CD1c-positive myeloid dendritic cell (primary cell): ENCODE measurements at regions not wholly inside any gene's neighbourhood (a gene's known extent, or its start where the extent isn't known, plus 50 kb on each side); places are given as distances from the start of the nearest gene placed in this dataset.

ENCODE experiments used
- DNase-seq: peaks from one replicate; pipeline ENCODE4 v3.0.0-alpha.2; 2016; ENCODE audit errors: extremely low spot score

DNA sequence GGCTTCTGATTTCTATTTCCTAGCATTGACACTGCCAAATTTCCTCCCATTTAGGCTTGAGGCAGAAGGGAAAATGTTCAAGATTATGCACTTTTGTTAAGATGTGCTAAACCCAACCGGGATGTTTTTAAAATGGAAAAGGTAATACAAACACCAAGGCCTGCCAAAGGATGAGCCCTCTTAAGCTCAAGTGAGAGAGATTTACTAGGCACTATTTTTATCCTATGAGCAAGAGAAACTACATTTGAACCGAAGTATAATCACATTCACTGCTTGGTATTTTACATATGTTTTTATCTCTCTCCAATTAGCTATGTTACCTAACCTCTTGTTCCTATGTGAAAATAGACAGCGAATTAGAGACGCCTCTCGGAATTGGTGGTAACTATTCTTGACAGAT is 295.8 kb downstream of the GABRB3 start:
- no peak for DNase-seq

DNA sequence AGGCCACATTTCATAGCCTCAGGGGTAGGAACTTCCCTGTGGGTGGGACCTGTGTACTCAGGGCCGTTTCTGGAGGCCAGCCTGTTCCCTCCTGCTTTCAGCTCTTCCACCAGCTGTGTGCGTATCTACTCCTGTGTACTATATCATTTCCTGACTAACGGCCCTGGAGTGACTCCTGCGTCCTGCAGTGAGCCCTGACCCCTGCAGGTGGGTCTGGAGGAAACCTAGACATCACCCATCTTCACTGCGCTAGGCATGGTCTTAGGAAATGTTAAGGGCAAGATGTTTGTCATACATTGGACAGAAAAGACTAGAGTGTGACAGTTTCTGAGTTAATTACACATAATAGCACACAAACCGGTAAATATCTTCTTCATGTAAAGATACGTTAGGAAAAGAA is 297.3 kb downstream of the GABRB3 start:
- DNase-seq: no peak

DNA sequence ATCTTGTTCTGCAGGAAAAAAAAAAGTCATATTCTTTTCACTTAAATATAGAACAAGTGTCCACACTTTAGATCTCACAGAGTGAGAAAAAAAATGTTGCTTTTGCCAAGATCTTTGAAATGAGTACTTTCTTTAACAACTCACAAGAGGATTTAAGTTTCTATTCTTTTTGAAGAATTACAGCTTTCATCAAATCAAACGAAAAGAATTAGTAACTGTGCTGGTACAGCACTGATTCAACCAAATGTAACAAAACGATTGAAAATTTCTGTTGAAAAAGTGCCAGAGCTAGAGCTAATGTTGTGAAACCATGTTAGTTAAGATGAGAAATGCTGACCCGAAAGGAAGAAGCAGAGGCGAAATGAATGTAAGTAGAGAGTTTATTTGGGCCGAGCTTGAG is 300.2 kb downstream of the GABRB3 start:
- no peak for DNase-seq

DNA sequence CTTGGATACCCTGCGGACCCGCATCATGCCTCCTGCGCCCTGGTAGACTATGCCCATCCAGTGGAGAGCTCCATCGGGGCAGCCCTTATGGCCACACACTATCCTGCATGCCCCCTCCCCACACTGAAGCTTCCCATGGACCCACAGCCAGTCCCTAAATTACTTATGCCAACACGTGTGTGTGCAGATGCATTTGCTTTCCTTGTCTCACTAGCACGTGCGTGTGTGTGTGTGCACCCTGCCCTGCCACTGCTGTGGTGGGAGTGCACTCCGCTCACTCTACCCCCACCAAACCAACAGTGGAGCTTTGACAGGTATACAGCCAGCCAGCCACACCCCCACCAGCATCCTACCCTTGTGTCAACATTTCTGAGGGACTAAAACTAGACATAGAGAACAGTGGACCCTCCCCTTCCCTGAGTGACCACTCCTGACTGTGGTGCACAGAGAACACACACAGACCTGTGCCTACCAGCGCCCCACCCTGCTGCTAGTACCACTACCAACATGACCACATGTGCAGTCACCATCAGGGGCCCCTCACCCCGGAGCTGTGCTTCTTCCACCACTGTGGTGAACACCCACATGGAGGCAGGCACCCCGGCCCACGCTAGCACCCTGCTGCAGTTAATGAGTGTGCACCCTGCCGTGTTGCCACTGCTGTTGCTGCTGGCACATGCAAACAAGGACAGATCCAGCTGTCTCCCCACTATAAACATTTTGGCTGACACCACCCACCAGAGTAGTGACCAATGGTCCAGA is 310.8 kb downstream of the GABRB3 start:
- DNase-seq: no peak

DNA sequence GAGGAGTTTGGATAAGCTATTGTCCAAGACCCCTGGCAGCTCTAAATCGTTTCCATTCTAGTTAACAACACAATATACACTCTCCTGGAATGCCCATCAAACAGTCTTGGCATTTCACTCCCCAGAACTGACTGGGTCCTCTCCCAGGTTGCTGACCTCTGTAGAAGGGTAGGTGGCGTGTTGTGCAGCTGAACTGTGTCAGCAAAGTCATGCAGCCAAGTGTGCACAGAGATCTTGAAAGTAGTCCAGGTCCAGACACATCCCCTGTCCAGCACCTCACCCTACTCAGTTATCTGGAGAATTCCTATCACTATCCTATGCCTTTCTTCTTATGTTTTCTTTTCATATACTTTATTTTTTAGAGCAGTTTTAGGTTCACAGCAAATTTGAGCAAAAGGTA is 312.7 kb downstream of the GABRB3 start:
- DNase-seq: no peak

DNA sequence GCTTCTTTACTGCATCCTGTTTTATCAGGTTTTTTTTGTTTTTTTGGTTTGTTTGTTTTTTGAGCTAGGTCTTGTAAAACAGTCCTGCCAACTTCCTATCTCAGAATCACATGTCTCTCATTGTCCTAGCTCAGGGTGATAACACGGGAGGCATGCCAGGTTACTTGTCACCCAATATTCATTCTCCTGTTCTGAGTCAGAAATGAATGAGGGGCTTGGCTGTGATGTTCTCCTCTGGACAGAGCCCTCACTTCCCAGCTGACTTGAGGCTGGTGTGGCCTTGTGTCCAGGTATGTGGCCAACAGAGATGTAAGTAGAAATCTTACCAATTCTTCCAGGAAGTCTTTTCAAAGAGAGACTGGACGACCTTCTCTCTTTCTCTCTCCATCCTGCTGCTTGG is 317.0 kb downstream of the GABRB3 start:
- no peak for DNase-seq

DNA sequence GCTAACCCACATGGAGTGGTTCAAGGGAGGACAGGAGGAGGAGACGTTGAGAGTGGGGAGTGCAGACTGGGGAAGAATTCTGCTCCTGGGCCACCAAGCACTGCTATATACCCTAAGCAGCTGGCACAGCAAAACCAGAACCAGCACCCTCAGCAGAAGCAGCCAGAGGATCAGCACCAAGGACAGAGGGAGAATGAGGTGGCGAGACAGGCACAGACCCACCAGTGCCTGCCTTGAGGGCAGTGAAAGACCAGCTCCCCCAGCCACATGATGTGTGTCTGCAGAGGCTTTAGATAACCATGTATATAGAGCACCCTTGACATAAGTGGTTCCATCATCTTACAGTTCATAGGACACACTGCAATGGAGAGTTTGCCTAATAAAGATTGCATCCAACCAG is 319.0 kb downstream of the GABRB3 start:
- DNase-seq: no peak

DNA sequence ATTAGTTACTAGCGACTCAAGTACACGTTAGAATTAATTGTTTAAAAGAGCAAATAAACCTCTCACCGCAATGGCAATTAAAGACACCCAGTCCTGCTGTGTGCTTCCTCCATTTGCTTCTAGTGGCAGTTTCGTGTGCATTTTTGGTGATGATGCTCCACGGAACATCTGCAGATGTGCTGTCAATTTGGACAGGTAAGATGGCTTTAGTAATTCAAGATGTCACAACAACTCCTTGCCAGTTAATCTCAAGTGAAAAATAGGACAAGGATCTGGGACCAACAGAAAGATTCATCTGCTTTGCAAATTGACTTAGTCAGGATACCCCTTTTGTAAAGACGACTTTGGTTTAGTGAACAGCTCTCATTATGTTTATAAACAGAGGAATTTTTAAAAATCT is 320.9 kb downstream of the GABRB3 start:
- no peak for DNase-seq

DNA sequence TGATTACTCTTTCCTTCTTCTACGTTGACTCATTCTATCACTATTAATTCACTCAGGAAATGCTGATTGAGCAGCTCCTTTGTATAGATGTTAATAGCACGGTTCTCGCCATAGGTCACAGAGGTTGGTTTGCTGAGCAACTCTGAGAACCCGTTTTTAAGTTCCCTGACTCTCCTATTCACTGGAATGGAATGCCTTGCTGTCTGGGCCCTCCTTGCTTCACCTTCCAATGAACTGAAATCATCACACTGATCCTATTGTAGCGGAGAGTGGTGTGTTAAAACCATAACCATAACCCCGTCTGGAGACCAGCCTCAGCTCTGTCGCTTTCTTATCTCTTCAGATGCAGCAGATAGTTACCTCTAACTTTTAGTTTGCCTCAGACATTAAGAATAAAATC is 323.6 kb downstream of the GABRB3 start:
- no peak for DNase-seq

DNA sequence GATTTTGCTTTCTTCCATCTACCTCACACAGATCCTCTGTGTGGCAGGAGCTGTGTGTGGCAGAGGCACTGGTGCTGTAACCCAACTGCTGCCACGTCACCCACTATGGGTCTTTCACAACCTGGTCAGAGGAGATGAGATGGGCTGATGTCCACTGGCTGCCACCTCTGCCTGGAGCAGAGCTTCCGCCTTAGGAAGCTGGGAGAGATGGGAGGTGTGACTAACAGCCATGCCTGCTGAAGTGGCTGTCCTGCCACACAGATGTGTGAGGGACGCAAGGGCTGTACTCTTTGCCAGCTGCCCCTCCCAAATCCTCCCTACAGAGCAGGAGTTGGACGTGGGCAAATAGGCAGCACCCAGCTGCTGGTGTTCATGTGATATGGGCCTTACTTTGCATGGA is 329.5 kb downstream of the GABRB3 start:
- no peak for DNase-seq

DNA sequence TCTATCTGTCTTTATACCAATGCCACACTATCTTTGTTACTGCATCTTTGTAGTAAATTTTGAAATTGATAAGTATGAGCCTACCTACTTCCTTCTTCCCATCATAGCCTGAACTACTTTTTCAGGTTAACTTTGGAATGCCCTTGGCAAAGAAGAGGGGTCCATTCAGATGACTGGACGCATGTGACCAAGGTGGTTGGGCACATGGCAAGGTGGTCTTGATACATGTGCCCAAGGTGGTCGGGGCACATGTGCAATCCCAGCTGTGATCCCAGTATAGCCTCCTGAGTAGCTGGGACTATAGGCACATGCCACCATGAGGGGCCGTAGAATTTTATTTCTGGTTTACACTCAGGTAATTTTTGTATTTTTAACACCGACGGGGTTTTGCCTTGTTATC is 330.2 kb downstream of the GABRB3 start:
- DNase-seq: no peak

DNA sequence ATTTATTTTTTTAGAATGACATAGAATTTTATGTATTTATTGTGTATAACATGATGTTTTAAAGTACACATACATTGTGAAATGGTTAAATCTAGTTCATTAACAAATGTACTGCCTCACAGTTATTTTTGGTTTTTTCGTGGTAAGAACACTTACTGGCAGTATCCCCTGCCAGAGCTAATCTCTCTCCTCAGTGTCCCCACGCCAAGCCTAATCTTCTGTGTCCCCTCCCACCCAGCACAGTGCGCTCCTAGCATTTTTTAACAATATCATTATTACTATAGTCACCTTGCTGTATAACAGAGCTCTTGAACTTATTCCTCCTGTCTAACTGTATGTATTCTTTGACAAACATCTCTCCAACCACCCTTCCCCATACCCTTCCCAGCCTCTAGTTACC is 333.2 kb downstream of the GABRB3 start:
- DNase-seq: no peak

DNA sequence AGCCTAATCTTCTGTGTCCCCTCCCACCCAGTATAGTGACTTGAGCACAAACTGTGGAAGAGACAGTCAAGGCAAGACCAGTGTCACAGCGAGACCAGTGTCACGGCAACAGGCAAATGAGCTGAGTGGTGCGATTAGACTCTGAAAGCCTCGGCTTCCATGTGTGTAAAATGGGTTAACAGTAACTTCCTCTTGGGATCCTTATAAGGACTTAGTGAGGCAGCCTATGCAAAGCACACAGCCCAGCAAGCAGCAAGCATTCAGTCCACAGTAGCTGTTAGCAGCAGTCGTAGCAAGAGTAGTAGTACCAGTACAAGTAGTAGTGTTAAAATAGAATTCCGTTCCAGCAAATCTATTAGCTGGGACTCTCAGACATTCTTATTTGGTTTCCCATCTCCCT is 334.1 kb downstream of the GABRB3 start:
- DNase-seq: no peak

DNA sequence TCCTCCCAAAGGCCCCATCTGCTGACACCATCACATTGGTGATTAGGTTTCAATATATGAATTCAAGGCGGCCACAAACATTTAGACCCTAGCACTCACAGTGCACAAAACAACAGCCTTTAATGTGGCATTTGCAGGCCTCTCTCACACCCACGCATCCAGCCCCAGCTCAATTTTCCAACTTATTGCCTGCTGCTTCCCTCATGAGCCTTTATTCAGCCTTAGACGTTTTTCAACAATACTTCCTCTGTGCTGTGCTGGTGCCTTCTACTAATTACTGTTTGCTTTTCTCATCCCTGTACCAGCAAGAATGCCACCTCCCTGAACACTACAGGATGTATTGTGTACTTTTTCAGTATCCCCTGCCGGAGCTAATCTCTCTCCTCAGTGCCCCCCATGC is 334.6 kb downstream of the GABRB3 start:
- DNase-seq: no peak

DNA sequence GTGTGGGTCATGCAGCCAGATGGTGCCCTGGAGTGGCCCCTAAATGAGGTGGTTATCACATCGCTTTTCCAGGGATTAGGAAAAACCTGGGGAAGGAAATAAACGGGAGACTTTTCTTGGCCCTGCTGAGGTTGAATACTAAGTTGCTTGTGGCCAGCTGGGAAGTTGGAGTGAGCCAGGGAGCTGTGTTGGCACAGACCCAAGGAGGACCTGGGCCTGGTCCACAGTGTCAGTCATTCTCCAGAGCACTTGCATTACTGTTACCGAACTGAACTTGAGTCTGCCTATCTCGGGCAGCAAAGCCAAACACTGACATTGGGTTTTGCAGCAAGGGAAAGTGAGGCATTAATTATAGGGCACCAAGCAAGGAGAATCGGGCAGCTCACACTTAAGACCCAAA is 339.0 kb downstream of the GABRB3 start:
- no peak for DNase-seq

DNA sequence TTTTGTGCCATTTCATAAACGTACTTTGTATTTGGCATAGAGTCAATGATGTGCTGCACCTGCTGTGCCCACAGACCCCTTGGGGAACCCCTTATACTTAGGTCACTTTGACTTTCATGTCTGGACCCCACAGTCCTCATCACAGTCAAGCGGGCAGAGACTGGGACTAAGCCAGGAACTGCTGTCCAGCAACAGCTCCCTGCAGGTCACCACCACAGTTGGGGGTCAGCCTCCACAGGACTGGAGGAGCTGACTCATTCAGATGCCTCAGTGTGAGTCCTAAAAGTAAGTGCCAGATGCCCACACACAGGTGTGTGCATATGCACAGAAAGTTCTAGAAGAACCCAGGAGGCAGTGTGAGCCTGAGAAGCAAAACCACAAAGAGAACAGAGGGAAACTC is 339.8 kb downstream of the GABRB3 start:
- no peak for DNase-seq

DNA sequence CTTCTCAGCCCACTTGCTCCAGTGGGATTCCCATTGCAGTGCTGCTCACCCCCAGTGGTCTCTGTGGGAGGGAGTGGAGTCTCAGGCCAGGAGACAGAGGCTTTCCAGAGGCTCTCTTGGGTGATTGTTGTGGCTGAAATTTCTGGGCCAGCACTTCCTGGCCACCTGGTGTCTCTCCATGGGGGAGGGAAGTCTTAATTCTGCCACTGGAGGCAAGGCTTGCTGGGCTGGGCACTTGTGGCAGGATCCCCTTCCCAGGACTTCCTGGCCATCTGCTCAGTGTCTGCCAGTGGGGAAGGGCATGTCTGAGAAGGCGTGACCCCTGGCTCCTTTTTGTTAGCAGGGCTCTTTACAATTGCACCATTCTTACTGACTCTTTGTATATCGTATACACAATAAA is 351.8 kb downstream of the GABRB3 start:
- DNase-seq: no peak

DNA sequence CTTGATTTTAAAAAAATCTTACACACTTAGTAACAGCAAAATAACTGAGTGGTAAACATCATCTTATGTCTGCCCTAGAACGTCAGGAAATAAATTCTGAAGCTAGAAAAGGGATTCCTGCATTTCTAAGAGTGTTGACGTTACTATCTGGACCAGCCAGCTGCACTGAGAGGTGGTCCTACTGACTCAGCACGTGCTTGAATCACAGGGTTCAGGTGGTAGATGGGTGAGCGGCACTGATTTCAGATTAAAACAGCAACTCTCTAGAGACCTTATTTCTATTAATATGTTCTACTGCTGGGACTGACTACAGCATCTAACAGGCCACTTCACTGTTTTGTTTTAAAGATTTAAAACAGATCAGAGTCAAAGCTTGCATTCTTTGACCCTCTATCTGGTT is 377.2 kb downstream of the GABRB3 start:
- no peak for DNase-seq

DNA sequence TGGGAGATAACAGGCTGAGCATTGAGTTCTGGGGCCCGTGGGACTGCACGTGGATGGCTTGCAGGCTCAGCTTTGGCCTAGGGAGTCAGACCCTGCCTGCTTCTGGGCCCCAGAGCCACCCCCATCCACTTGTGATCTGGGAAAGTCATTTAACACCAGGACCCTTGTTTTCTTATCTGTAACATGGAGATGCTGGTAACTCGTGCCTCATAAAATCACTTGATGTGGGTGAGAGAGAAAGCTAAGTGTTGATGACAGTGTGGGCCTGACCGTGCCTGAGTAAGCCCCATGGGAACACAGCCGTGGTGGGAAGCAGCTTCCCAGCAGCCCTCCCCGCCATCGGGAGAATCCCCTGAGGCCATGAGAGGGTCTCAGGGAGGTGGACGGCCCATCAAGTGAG is 378.1 kb downstream of the GABRB3 start:
- no peak for DNase-seq

DNA sequence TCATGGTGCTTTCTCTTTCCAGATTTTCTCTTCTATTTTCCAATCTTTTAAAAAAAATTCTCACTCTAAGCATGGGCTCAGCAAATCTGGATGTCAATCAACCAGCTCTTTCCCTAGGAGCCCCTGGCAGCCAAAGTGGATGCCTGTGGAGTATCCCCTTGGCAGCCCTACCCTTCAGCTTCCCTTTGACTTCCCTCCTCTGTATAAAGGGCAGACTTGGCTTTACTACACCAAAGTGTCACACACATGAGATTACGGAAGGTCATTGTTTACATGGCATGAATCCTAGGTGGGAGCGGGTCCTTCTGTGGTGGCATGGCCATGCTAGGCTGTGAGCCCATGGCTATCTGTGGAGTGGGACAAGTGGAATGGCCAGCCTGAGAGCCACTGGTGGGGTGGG is 379.9 kb downstream of the GABRB3 start:
- no peak for DNase-seq

DNA sequence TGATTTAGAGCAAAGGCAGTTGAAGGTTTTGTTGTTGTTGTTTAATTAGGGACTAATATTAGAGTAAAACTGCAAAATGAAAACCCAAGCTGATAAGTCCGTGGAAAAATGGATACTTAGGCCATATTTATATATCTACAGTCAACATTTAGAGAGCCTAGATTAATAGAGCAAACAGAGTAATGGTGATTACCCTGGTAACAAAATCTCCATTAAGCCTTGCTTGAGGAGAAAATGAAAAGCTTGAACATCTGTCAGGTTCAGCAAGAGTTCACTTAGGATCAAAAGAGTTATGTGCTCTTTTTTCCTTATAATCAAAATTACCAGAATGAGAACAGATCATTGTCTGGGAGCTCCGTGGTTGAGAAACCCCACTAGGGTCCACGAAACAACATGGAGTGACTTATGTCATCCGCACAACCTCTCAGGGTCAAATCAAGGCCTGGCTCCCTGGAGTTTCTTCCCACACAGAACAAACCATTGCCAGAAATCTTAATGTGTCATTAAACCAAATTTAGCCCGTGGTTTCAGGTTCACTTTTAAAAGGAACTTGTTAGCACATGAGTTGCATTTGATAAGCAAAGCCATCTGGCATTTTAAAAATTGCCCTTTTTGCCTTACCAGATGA is 381.2 kb downstream of the GABRB3 start:
- DNase-seq: no peak

DNA sequence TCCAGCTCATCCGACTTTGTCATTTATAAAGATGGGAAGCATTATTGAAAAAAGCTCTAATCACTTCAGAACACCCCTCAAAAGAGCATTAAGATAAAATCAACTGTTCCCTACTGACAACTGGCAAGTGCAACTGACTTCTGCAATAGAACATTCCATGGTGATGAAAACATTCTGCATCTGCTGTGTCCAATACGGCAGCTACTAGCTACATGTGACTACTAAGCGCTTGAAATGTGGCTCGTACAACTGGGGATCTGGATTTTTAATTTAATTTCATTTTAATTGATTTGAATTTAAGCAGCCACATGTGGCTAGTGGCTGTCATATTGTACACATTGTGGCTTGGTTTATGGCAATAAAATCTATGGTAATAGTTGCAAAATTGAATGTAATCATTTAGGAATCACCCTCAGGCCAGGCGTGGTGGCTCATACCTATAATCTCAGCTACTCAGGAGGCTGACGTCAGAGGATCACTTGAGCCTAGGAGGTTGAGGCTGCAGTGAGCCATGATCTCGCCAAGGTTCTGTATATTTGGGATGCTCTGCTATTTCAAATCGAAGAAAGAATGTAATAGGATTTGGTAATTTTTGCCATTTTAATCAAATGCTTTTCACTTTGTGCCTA is 390.3 kb downstream of the GABRB3 start:
- no peak for DNase-seq

DNA sequence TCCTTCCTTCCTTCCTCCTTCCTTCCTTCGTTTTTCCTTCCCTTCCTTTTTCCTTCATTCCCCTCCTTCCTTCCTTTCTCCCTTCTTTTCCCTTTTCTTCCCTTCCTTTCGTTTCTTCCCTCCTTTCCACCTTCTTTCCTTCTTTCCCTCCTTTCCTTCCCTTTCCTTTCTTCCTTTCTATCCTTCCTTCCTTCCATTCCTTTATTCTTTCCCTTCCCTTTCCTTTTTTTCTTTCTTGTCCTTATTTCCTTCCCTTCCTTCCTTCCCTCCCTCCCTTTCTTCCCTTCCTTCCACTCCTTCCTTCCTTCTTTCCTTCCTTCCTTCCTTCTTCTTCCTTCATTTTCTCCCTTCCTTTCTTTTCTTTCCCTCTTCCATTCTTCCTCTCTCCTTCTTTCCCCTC is 394.6 kb downstream of the GABRB3 start:
- no peak for DNase-seq
